CD4-positive, alpha-beta T cell treated with Interleukin-1 beta for 1 hour (primary cell): ENCODE measurements at regions not wholly inside any gene's neighbourhood (a gene's known extent, or its start where the extent isn't known, plus 50 kb on each side); places are given as distances from the start of the nearest gene placed in this dataset.
"Not testable (repeated sequence)": the region's sequence is repeated elsewhere in the genome, so short reads cannot be mapped to it uniquely, and the experiment has no call there.

ENCODE experiments used
- DNase-seq, 2 donors: peaks; one replicate each; pipeline ENCODE4 v3.0.0-alpha.2; 2020 to 2022

DNA sequence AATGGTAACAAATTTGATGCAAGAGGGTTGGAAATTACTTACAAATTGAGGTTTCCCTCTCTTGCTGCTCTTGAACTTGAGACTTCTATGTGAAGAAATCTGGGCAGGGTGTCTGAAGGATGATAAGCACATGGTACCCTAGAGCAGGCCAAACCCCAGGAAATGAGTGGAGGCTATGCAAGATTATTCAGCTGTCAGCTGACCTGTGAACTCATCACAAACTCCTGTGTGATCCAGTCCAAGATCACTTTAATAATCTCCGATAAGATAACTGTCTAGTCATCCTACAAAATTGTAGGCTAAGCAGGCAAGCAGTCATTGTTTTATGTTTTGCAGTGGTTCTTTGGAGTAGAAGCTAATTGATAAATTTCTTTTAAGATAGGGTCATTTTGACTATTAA is 213.1 kb downstream of the BTBD3 start:
- DNase-seq = no peak

DNA sequence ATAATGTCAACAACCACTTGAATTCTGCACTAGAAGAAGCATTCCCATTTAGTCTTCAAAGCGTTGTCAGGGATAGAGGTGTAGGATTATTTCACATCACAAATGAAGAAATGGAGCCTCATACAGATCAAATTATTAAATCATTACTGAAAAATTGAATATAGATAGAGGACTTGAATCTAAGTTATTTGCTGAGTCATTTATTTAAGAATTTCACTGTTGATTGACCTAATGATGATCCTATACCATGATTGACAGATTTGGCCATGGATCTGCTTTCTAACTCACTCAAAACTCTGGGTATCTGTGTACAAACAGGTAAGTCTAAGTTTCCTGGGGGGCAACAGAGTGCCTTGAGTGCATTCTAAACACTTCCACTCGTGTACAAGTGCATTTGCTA is 215.9 kb downstream of the BTBD3 start:
- DNase-seq = no peak

DNA sequence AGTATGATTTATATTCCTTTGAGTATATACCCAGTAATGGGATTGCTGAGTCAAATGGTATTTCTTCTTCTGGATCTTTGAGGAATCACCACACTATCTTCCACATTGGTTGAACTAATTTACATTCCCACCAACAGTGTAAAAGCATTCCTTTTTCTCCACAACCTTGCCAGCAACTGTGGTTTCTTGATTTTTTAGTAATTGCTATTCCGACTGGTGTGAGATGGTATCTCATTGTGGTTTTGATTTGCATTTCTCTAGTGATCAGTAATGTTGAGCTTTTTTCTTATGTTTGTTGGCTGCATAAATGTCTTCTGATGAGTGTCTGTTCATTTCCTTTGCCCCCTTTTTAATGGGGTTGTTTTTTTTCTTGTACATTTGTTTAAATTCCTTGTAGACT is 228.3 kb downstream of the BTBD3 start:
- DNase-seq = not testable (repeated sequence)

DNA sequence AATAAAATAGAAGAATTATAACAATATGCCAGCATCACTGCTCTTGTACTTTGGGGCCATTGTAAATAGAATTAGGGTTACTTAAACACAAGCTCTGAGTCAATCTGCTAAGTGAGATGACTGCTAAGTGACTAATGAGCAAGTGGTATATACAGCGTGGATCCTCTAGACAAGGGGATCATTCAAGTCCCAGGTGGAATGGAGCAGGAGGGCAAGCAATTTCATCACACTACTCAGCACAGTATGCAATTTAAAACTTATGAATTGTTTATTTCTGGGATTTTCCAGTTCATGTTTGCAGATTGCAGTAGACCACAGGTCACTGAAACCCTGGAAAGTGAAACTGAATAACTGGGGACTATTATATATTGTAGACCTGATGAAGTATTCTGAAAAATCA is 235.3 kb downstream of the BTBD3 start:
- DNase-seq = no peak

DNA sequence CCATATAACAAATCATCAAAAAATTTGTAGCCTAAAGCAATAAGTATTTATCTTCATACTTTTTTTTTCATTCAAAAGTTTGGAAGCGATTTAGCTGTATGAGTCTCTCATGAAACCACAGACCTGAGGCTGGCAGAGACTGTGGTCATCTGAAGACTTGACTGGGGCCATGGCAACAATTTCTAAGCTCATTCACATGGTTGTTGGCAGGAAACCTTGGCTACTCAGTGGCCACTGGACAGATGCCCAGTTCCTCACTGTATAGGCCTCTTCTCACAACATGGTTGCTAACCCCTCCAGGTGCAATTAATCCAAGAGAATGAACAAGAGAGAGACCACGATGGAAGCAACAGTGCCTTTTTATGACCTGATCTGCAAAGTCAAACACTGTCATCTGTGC is 235.9 kb downstream of the BTBD3 start:
- no peak for DNase-seq

DNA sequence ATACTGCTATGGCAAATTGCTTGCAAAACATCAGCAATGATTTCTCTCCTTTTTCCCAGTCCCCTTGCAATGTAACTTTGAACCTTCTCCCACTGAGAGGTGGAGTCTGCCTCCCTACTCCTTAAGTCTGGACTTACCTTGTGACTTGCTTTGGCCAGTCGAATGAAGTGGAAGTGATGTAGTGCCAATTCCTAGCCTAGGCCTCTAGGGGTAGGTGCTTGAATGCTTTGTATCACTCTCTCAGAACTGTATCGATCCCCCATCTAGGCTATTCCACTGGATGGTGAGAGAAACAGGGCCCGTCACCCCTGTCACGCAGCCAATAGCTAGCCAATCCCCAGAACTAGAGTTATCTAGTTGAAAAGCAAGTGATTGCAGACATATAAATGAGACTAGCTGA is 238.6 kb downstream of the BTBD3 start:
- DNase-seq = no peak

DNA sequence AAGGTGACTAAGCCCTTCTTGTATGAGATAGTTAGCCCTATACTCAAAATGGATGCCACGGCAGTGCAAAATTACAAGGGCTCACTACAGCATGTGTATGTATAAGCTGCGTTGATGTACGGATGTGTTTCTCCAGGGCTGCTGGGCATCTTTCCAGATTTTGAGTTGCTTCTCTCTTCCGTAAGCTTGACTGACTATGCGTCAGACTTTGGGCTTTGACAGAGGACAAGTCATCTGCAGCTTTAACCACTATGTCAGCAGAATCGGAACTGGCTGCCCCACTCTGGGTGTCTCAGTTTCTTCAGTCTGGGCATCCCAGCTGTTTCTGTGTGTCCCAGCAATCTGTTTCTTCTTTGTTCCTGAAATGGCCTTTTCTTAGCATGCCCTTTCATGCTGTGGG is 241.6 kb downstream of the BTBD3 start:
- DNase-seq = no peak

DNA sequence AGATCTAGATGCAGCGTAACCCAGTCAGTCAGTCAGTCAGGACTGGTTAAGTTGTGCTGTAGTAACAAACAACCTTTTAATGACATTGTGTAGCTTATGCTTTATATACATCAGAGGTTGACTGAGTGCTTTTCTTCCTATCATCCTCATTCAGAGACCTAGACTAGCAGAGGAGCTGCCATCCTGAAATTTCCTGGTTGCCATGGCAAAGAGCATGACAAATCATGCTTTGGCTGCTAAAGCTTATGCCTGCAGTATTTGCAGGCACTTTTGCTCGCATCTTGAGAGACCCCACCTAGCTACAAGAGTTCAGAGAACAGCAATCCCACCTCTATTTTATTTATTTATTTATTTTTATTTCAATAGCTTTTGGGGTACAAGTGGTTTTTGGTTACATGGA is 244.0 kb downstream of the BTBD3 start:
- no peak for DNase-seq

DNA sequence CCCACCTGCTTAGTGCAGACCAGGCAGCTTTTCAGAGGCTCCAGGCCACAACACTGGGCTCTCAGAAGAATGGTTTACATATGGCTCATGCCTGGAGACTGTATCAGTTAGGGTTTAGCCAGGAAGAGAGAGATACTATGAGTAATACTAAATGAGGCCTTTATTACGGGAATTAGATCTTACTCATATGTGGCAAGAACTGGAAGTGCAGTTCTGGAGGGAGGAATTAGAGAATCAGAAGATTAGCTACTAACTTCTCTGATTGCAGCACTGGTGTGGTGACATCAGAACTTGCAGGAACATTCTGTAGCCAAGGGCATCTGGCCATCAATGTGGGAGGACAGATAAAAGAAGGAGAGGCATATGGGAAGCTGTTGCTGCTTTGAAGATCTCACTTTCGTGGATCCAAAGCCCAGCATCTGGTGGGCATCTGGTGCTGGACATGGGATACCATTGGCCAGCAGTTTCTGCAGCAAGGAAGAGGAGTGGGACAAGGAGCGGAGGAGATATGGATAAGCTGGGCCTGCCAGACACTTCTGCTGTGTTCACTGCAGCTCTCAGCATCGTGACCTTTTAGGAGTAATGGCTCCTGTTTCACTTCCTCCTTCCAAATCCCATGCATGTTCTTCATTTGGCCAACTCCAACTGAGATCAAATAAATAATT is 248.5 kb downstream of the BTBD3 start:
- DNase-seq = no peak

DNA sequence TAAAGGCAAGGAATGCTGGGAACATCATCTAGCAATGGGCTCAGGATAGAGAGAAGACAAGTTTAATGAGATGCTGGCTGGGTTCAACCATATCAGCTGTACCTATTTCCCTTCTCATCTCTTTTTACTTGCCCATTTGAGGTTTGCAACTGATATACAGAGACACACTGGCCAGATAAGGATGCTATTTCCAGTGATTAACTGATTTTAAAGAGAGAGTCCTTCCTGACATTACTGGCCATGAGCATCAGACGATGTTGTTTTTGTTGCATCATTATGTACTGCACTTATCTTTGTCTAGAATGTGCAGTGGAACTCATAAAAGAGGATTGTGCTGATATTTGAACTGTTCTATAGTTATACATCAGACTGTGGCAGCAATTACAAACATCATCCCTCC is 252.7 kb downstream of the BTBD3 start:
- no peak for DNase-seq

DNA sequence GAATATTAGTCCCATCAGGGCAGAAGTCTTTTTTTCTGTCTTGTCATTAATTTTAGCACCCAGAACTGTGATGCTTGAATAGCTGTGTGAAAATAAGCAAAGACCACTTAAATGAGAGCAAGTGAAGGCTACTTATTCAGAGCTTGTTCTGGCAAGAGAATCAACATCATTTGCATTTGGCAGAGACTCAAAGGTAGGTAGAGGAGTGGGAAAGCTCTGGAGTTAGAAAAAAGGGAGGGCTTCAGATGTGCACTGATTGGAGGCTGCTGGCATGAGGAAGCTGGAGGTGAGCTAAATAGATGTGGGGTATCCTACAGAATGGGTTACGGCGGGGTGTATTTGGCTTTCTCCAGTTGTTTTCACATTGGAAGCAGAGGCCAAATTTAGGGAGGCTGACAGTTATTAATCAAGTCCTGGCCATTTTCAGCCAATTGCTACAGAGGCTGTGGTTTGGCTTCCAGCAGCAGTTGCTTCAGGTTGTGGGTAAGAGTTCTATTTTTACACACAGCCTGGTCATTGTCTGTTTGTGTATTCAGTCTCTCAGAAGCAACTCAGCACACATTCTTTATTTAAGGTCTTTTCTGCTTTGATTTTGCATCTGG is 254.3 kb downstream of the BTBD3 start:
- DNase-seq = no peak

DNA sequence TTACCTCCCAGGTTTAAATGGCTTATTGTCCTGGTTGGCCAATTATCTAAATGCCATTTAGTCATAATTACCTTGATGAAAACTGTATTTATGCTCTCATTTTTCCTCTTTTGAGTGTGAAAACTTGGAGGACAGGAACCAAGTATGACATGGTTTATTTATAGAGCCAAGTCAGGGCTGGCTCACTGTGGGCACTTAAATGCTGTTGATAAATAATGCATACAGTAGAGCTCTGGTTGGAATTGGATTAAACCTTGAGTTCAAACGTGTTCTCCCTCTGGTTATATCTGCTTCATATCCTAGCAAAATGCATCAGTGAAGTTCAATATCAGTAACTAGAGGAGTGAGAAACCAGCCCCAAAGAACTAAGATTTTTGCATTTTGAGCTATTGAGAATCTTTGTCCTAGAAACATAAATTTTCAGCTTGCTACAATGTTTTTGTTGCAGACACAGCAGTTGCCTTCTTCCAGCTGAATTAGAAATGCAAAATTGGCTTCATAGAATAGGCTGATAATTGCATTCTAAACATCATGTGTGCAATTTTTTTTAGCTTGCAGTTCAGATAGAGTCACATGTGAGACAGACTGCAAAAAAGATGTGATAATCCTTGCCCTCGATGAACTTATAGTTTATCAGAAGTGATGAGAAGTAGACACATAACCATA is 255.8 kb downstream of the BTBD3 start:
- no peak for DNase-seq

DNA sequence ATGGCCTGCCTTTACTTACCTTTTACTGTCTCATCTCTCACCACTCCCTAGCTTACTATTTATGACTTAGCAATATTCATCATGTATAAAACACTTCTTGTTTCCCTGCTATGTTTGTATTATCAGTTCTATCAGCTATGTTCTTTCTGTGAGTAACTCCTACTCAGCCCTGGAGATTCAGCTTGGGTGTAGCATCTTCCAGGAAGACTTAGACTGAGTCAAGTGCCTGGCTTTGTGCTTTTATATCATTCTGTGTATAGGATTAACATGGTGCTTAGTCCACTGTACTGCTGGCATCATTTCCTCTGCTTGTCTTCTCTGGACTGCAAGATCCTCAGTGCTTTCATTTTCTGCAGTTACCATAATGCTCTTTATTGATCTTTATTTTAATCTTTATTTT is 257.8 kb downstream of the BTBD3 start:
- no peak for DNase-seq

DNA sequence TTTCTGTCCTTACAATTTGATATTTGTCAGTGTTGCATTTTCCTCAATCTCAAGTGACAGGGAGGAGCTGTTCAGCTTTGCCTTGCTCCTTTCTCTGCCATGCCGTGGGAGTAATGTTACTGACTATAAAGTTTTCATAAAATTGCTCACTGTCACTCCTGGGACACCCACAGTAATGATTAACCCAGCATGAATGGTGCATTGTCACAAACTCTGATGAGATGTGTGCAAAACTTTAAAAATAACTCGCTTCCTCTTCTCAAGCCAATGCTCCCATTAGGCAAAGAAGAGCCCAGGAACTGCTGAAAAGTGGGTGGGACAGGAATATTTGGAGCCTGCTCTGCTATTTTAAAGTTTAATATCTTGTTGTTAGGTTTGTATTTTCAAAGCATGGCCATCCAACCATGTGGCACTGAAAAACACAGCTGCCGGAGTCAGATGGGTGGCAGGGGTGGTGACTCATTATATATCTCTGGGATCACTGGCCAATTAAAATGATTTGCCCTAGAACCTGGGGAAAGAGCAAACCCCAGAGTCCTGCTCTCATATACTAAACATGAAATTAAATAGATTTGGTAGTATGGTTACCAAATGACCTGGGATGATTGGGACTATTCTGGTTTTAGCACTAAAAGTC is 260.1 kb downstream of the BTBD3 start:
- no peak for DNase-seq

DNA sequence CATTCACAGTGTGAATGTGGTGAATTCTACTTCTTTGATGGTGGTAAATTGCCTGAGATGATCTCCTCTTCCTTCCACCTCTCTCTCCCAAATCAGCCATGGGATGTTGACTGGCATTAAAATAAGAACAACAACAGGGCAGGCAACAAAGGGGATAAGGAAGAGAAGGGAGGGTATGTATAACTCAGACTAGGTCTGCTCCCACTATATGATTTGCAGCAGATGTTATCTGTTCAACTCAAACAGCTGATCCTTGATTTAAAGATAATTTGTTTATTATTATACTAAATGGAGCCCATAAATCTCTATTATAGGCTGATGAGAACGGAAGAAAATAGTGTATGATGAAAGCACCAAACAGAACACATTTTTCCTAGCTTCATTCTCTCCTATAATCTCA is 262.0 kb downstream of the BTBD3 start:
- no peak for DNase-seq

DNA sequence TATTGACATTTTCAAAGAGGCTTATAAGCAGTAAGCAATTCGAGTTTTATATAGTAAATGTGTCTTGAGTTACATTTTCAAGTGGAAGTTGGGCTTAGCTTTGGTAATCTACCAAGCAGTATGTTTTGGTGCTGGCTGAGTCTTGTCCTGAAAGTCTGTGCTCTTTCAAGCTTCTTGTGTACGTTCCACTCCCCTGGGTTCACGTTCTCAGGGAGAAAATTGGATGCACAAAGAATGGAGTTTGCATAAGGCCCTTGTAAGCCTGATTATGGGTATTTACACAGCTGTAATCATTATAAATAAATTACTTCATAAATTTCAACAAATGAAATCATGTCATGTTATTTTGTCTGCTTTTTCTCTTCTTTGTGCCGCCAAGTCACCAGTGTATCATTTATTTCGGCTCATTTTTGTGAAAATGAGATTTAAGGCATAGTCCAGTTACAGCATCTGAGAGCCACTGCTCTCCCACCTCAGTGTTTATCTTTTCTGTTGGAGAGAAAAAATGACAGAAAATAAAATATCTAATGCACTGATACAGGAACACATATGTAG is 262.5 kb downstream of the BTBD3 start:
- no peak for DNase-seq

DNA sequence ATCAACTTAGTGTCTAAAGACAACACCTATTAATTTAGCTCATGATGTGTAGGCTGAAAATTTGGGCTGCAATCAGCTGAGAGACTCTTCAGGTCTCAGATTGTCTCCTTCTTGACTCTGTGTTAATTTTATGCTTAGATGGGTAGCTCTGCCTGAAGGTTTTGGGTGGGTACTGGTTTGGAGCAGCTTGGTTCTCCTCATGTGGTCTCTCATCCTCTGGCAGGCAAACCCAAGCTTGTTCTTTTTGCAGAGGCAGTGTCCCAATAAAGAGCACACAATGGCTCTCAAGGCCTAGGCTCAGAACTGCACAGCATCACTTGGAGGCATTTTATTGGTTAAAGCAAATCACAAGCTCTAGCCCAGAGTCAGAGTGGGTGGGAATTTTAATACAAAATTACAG is 280.6 kb downstream of the BTBD3 start:
- no peak for DNase-seq

DNA sequence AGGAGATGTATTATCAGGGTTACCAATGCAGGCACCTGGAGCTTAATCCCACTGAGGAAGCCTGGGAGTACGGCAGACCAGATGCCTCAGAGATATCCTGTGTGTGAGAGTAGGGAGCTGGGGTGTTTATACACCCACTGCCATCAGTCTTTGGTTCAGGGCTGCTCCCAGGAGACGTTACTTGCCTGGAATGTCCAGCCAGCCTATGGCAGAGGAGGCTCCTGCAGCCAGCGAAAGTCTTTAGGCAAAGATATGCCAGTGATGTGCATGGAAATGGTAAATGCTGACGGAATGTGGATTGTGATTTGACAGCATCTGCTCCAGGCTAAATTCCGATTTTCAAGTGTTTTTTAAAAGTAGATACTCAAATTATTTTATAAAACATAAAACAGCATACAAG is 282.0 kb downstream of the BTBD3 start:
- no peak for DNase-seq

DNA sequence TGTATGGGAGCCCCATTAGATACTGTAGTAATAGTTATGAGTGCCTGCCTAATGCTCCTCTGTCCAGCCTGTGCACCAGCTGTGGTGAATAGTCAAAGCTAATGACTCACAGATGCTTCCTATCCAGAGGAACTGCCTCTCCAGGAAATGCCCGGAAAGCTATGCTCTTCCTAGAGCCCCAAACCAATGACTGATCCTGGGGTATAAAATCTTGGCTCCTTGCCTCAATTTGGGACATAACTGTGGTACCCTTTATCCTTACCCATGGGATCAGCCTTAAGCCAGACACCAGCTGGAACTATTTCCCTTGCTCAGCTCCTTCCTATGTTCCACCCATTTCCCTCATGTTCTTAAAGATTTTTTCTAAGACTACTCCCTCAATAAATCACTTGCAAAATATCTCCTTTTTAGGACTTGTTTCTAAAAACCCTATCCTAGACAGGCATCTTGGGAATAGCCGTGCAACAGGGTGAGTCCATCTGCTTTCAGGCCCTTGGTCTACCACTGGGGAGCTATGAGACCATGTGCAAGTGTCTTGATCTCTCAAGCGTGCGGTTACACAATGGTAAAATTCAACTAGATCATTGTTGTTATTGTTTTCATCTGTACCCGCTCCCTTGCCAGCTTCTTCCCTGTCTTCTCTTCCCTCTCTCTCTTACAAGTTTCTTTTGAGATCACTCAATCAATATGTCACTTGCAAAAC is 283.7 kb downstream of the BTBD3 start:
- DNase-seq = no peak

DNA sequence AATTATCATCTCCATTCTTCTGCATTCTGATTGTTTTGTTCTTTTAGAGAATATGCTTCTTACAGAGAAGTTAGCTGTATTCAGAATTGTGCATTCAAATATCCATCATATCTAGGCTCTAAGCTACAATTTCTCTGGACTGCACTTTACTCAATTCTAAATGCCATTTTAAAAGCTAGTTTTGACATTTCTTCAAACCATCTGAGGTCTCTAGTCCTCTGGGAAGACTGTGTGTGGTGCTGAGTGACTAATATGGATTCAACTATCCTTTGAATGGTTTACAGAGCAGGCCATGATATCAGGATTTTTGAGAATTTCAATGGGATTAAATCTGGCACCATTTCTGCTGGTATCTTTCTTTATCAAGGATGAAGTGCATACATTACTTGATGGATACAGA is 285.7 kb downstream of the BTBD3 start:
- DNase-seq = no peak

DNA sequence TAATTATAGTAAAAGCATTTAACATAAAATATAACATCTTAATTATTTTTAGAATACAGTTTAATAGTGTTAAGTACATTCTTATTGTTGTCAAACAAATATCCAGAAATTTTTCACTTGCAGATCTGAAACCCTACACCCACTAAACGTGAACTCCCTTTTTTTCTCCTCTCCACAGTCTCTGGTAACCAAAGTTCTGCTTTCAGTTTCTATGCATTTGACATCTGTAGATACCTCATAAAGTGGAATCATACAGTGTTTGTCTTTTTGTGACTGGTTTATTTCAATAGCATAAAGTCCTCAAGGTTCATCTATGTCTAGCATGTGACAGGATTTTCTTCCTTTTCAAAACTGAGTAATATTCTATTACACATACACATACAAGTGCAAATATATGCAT is 286.3 kb downstream of the BTBD3 start:
- DNase-seq = no peak

DNA sequence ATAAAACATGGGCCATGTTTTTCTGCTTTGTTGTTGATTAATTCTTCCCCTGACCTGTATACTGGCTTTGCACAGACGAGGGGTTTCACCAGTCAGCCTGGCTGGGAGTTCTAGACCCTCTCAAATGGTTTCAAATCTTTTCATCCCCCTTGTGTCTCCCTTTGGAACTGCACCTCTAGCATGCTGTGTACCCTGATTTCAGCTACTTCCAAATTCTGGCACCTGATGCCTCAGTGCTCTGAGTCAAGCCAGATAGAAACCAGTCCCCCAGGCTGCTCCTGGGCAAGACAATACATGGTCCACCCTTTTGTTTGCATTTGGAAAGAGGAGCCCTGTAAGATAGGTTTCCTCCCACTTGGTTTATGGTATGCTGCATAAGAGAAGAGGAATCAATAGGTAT is 290.2 kb downstream of the BTBD3 start:
- no peak for DNase-seq

DNA sequence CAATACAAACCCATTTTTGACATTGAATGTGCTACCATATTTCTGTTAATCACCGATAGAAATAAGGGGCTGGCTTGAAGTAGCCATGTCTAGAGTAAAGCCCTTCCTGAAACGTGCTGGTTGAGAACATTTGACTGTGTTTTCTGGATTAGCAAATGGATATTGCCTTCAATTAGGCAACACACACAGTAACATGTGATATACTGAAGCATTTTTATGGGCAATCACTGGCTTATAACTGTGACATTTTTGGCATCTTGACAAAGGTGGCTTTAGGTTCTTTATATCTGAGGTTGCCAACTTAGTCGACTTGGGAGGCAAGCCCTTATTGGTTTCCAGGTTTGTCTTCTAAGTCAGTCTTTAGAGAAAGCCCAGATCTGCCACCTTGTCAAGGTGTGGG is 292.9 kb downstream of the BTBD3 start:
- no peak for DNase-seq
